ENCODE measurements at regions not wholly inside any gene's neighbourhood (a gene's known extent, or its start where the extent isn't known, plus 50 kb on each side); places are given as distances from the start of the nearest gene placed in this dataset.

GRCh38 chr13:40013554-40013953, 358.1 kb downstream of the COG6 start:
- TF ChIP-seq CTCF (conservative IDR thresholded peaks at IDR 0.05; ENCODE audit: low read length): no peak
- no peak for TF ChIP-seq EZH2phosphoT487 (IDR thresholded peaks at IDR 0.05; ENCODE audit: borderline replicate concordance, low read depth, low read length)
